Lower lobe of right lung (tissue), 2 donors: ENCODE measurements at regions not wholly inside any gene's neighbourhood (a gene's known extent, or its start where the extent isn't known, plus 50 kb on each side); places are given as distances from the start of the nearest gene placed in this dataset.
"Not testable (repeated sequence)": the region's sequence is repeated elsewhere in the genome, so short reads cannot be mapped to it uniquely, and the experiment has no call there.

Experiments used
- ATAC-seq, 2 donors: fragments of 200-7000 bp; cut with Tn5 transposase; one replicate each; pipeline ENCODE4 v1.9.1; 2020 to 2022; ENCODE audit warnings: mild to moderate bottlenecking in 2 of 2, moderate library complexity in 2 of 2
- DNase-seq: peaks from one replicate; pipeline ENCODE4 v3.0.0-alpha.2; 2020
- H3K27ac ChIP-seq: fragments of 200-600 bp; one replicate; pipeline ENCODE4 v1.8.0; 2022
- H3K27me3 ChIP-seq: fragments of 200-600 bp; one replicate; pipeline ENCODE4 v1.8.0; 2022; ENCODE audit warnings: low read depth
- H3K36me3 ChIP-seq: fragments of 200-600 bp; one replicate; pipeline ENCODE4 v1.8.0; 2022; ENCODE audit warnings: mild to moderate bottlenecking
- H3K4me1 ChIP-seq: fragments of 200-600 bp; one replicate; pipeline ENCODE4 v1.8.0; 2022
- H3K4me3 ChIP-seq: fragments of 200-600 bp; one replicate; pipeline ENCODE4 v1.8.0; 2022; ENCODE audit warnings: mild to moderate bottlenecking
- H3K9me3 ChIP-seq: fragments of 200-600 bp; one replicate; pipeline ENCODE4 v1.8.0; 2022
- intact Hi-C: fragments of 100-400 bp; cut with DNase I; formaldehyde crosslinking; loops from one replicate; pipeline ENCODE4 v1.11.0; 2022
- TF ChIP-seq, protein P1 (sequence below): fragments of 200-600 bp; IDR thresholded peaks from one replicate; pipeline ENCODE4 v1.8.0; 2022; ENCODE audit warnings: antibody characterized with exemption, mild to moderate bottlenecking
- donor health status: DM: no; HTN: yes; CAD: no; lungs with severe emphysema.

DNA sequence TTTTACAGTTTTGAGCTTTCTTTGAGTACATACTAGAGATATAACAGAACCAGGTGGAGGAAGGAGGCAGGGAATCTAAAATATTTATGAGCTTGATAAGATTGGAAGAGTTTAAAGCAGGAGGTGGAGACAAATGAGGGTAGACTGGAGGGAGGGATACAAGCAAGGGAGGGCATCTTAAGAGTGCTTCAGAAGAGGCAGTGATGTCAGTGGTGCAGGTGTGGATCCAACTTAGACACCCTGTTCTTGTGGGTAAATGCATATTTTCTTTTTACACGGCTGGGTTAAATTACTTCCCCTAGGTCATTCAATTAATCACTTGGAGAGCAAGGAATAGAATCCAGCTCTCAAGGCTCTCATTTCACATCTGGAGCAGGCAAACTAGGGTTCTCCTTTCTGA, 146.1 kb upstream of the LRIG3 start:
- no peaks in the 10 kb centered on the region for H3K4me1 ChIP-seq
- no peaks in the 10 kb centered on the region for H3K9me3 ChIP-seq
- no peak for DNase-seq
- H3K36me3 ChIP-seq = no peaks in the 10 kb centered on the region
- intact Hi-C loops = no loop called here
- H3K27me3 ChIP-seq = no peaks in the 10 kb centered on the region
- no peak overlapping the region for H3K27ac ChIP-seq
- H3K4me3 ChIP-seq = no peak overlapping the region
- ATAC-seq = no peak
- TF ChIP-seq, protein P1, sequence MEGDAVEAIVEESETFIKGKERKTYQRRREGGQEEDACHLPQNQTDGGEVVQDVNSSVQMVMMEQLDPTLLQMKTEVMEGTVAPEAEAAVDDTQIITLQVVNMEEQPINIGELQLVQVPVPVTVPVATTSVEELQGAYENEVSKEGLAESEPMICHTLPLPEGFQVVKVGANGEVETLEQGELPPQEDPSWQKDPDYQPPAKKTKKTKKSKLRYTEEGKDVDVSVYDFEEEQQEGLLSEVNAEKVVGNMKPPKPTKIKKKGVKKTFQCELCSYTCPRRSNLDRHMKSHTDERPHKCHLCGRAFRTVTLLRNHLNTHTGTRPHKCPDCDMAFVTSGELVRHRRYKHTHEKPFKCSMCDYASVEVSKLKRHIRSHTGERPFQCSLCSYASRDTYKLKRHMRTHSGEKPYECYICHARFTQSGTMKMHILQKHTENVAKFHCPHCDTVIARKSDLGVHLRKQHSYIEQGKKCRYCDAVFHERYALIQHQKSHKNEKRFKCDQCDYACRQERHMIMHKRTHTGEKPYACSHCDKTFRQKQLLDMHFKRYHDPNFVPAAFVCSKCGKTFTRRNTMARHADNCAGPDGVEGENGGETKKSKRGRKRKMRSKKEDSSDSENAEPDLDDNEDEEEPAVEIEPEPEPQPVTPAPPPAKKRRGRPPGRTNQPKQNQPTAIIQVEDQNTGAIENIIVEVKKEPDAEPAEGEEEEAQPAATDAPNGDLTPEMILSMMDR = no peak

DNA sequence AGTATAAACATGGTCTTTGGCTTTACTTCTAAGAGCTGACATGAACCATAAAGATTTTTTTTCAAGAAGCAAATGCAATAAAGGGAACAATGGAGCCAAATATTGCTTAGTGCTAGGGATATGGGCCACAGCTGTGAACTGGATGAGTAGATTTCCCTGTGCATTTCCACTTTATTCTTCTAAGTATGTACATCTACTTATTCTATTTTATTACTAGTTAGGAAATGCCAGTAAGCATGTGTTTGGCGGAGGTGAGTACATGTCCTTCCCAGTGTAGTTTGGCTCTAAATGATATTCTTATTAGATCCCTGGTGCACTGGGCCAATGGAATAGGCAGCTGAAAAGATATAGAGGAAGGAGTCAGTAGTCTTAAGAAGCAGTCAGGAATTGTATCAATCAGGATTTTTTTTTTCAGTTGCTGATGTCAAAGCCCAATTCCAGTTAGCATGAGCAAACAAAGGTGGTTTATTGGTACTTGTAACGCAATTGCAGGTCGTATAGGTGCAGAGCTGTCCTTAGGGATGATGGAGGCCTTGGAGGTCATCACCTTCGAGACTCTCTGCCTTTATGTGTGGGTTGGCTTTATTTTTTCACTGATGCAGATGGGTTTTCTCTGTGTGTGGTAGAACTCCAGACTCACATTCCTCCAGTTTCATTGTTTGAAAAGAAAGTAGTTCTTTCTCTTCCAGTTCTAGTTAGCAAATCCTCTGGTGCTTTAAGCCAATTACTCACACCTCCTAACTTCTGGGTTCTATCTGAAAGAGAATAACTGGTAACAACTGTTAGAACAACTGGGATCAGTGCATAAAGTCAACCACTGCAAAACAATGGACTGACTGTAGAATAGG, 139.0 kb upstream of the LRIG3 start:
- TF ChIP-seq, protein P1 = no peak
- Histone ChIP-seq H3K27me3 (no peaks in the 10 kb centered on the region), H3K27ac (no peak overlapping the region), H3K4me3 (no peak overlapping the region), H3K9me3 (no peaks in the 10 kb centered on the region), H3K4me1 (no peaks in the 10 kb centered on the region), H3K36me3 (no peaks in the 10 kb centered on the region)
- no peak for DNase-seq
- intact Hi-C loops = no loop called here
- ATAC-seq = no peak

DNA sequence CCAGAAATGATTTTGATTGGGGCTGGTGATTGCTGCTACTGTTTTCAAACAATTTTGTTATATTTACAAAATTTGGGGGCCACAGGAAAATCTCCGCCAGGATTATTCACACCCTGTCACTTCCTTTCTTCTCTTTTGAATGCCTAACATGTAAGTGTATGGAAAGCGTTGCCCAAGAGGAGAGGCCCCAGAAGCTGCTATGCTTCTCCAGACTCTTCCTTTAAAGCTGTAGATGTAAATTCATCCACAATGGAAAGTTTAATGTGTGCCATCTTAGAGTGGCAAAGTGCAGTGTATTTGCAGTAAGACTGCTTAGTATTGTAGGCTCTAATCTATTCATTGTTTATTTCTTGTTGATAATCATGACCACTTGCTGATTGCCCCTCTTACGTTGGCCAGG, 136.7 kb upstream of the LRIG3 start:
- intact Hi-C loops = no loop called here
- Histone ChIP-seq H3K27me3 (no peaks in the 10 kb centered on the region), H3K9me3 (no peaks in the 10 kb centered on the region), H3K27ac (no peak overlapping the region), H3K4me1 (no peaks in the 10 kb centered on the region), H3K4me3 (no peak overlapping the region), H3K36me3 (no peaks in the 10 kb centered on the region)
- TF ChIP-seq, protein P1 = no peak
- no peak for DNase-seq
- ATAC-seq = no peak

DNA sequence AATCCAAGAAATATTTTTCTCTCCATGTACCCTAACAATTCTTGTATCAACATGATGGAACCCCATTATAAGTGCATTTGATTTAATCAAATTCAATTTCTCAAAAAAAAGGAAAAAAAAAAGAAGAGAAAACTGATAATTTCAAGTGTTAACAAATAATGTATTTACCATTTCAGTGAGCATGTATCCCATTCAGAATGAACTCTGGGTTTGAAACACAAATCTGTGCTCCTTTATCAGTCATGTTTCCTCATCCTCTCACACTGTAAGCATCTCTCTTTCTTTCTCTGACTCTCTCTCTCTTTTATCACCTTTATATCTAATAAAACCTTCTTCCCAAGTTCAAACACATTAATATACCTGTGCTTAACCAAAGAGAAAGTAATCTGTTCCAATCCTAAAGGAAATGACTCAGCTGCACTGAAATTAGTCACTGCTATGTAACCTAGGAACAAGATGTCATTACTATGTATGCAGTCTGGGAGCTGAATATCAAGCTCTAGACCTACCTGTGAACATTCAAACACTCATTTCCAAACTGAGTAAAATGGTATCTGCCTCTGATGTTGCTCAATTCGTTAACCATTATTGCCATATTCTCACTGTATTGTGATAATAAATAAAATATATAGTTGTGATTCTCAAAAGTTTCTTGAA, 135.0 kb upstream of the LRIG3 start:
- Histone ChIP-seq H3K36me3 (no peaks in the 10 kb centered on the region), H3K27me3 (no peaks in the 10 kb centered on the region), H3K4me3 (no peak overlapping the region), H3K27ac (no peak overlapping the region), H3K9me3 (no peaks in the 10 kb centered on the region), H3K4me1 (no peaks in the 10 kb centered on the region)
- no peak for DNase-seq
- intact Hi-C loops = no loop called here
- TF ChIP-seq, protein P1 = no peak
- peak; percentile 72 to 82 for ATAC-seq

DNA sequence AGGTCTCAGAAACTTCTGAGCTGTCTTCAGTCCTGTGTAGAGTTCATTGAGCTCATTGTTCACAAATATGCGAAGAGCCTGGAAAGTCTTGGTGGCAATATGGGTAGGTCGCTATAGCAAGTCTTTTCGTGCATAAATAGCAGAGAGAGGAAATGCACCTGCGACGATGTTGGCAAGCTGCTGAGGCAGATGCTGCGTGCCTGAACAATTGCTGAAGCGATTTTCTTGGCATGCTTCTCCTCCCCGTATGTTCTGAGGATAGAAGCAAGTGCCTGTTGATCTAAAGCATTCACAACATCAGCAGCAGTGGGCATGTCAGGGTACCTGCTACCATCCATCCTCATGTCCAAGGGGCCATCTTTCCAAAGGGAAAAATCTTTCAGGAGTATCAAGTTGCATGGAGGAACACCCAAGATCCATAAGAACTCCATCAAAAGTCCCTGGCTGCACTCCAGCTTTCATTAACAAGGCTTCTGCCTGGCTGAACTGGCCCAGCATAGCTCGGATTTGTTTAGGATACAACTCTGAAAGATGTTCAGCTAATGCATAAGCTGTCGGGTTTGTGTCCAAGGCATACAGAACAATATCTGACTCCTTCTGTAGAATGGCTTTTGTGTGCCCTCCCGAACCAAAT, 133.1 kb upstream of the LRIG3 start:
- H3K27ac ChIP-seq, H3K36me3 ChIP-seq, H3K27me3 ChIP-seq, H3K4me1 ChIP-seq, ATAC-seq, H3K9me3 ChIP-seq, intact Hi-C loops, H3K4me3 ChIP-seq, DNase-seq: not testable (repeated sequence)
